ENCODE measurements at regions not wholly inside any gene's neighbourhood (a gene's known extent, or its start where the extent isn't known, plus 50 kb on each side); places are given as distances from the start of the nearest gene placed in this dataset.

- Histone ChIP-seq H3K9me3 (replicated peaks; ENCODE audit: control insufficient read depth, insufficient read depth, low read length) (no peaks in the 10 kb centered on the region), H3K27ac (ENCODE audit: control insufficient read depth, insufficient read depth) (no peak overlapping the region), H3K4me3 (no peak overlapping the region), H3K36me3 (ENCODE audit: control insufficient read depth in 2 of 2, insufficient read depth in 2 of 2, low read length in 1 of 2) (no peaks in the 10 kb centered on the region), H4K20me1 (ENCODE audit: control insufficient read depth, insufficient read depth) (no peaks in the 10 kb centered on the region), H3K27me3 (replicated peaks in 1 of 2; ENCODE audit: control insufficient read depth in 2 of 2, insufficient read depth in 2 of 2, low read length in 1 of 2) (peaks cover 0 to 6% of the 10 kb centered on the region in 2 experiments; a peak in 2 of 4 replicates), H3K4me1 (ENCODE audit: control insufficient read depth, insufficient read depth, low read length) (no peaks in the 10 kb centered on the region), H3K79me2 (ENCODE audit: control insufficient read depth, insufficient read depth, low read length) (no peaks in the 10 kb centered on the region), H3K9ac (ENCODE audit: control insufficient read depth, insufficient read depth, low read length) (no peak overlapping the region), H2AFZ (ENCODE audit: control insufficient read depth, low read depth, low read length) (no peak overlapping the region), H3K4me2 (ENCODE audit: control insufficient read depth, insufficient read depth) (no peak overlapping the region)
- ChIA-PET CTCF (no interaction called here), RAD21 (ENCODE audit: unreplicated experiment) (no interaction called here), POLR2A (no interaction called here), SMC1A (ENCODE audit: uncharacterized antibody, unreplicated experiment) (no interaction called here)
- TF ChIP-seq ZBED1 (IDR thresholded peaks at IDR 0.05; ENCODE audit: borderline replicate concordance) = no peak
- no peak for TF ChIP-seq NFIC (IDR thresholded peaks at IDR 0.05; ENCODE audit: low read depth, low read length)
- TF ChIP-seq MYB (IDR thresholded peaks at IDR 0.05; ENCODE audit: borderline replicate concordance, low read depth, low read length) = no peak
- TF ChIP-seq MAX (IDR thresholded peaks at IDR 0.05; ENCODE audit: low read depth, low read length) = no peak
- no peak for TF ChIP-seq POLR2A (IDR thresholded peaks at IDR 0.05; ENCODE audit: low read depth, low read length)
- TF ChIP-seq E2F4 (IDR thresholded peaks at IDR 0.05; ENCODE audit: low read depth, low read length) = no peak
- no peak for TF ChIP-seq ZSCAN29 (IDR thresholded peaks at IDR 0.05)
- TF ChIP-seq FOXK2 (IDR thresholded peaks at IDR 0.05) = no peak
- no peak for TF ChIP-seq ZNF207 (IDR thresholded peaks at IDR 0.05; ENCODE audit: borderline replicate concordance)
- TF ChIP-seq BRCA1 (IDR thresholded peaks at IDR 0.05; ENCODE audit: low read depth, low read length) = no peak
- no peak for TF ChIP-seq RAD21 (IDR thresholded peaks at IDR 0.05; ENCODE audit: insufficient read depth, low read depth, low read length)
- TF ChIP-seq POLR2AphosphoS5 (IDR thresholded peaks at IDR 0.05; ENCODE audit: low read length) = no peak
- no peak for TF ChIP-seq CEBPB (IDR thresholded peaks at IDR 0.05; ENCODE audit: borderline replicate concordance in 1 of 2, low read depth in 2 of 2, low read length in 2 of 2)
- no peak for TF ChIP-seq CBFB (IDR thresholded peaks at IDR 0.05; ENCODE audit: low read depth)
- TF ChIP-seq TARDBP (IDR thresholded peaks at IDR 0.05; ENCODE audit: borderline replicate concordance) = no peak
- ATAC-seq (no peak), DNase-seq (ENCODE audit: low read depth, low spot score) (no peak), FAIRE-seq (no peak)
- no TSS peak for BruUV-seq (replicated peaks)
- intact Hi-C loops (cut with micrococcal nuclease; ENCODE audit: unreplicated experiment) = no loop called here
- in situ Hi-C loops (cut with MboI) = no loop called here
- 0% methylated on average over 1 of the region's 1 CpG for WGBS (ENCODE audit: insufficient coverage, insufficient replicate concordance, low lambda C conversion rate, missing lambda C conversion rate)
Observed at GRCh38 chr17:34177642-34178041, 77.4 kb upstream of the CCL2 start.

All from GM12878 (cell line).